ENCODE measurements at regions not wholly inside any gene's neighbourhood (a gene's known extent, or its start where the extent isn't known, plus 50 kb on each side); places are given as distances from the start of the nearest gene placed in this dataset.

GRCh38 chr18:29653671-29654215 lies 1388.8 kb downstream of the DSC3 start:
- no peaks in the 10 kb centered on the region for H3K9me3 ChIP-seq
- intact Hi-C loops (cut with DNase I) = no loop called here
- TF ChIP-seq, protein P1, sequence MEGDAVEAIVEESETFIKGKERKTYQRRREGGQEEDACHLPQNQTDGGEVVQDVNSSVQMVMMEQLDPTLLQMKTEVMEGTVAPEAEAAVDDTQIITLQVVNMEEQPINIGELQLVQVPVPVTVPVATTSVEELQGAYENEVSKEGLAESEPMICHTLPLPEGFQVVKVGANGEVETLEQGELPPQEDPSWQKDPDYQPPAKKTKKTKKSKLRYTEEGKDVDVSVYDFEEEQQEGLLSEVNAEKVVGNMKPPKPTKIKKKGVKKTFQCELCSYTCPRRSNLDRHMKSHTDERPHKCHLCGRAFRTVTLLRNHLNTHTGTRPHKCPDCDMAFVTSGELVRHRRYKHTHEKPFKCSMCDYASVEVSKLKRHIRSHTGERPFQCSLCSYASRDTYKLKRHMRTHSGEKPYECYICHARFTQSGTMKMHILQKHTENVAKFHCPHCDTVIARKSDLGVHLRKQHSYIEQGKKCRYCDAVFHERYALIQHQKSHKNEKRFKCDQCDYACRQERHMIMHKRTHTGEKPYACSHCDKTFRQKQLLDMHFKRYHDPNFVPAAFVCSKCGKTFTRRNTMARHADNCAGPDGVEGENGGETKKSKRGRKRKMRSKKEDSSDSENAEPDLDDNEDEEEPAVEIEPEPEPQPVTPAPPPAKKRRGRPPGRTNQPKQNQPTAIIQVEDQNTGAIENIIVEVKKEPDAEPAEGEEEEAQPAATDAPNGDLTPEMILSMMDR (IDR thresholded peaks at IDR 0.05) = no peak
- TF ChIP-seq POLR2A (IDR thresholded peaks at IDR 0.05) = no peak
- no peaks in the 10 kb centered on the region for H3K36me3 ChIP-seq (replicated peaks in 1 of 2; ENCODE audit: insufficient read depth in 1 of 2, low read depth in 2 of 2)
- WGBS, 2 donors = 46 to 60% methylated on average over 2 of the region's 2 CpGs
- no peak for ATAC-seq
- no peak overlapping the region for H3K4me3 ChIP-seq
- H3K27ac ChIP-seq = no peak overlapping the region
- no peaks in the 10 kb centered on the region for H3K4me1 ChIP-seq
- DNase-seq = no peak
- H3K27me3 ChIP-seq = no peaks in the 10 kb centered on the region

- no peak for TF ChIP-seq POLR2A (IDR thresholded peaks at IDR 0.05)
- TF ChIP-seq, protein P1 (IDR thresholded peaks at IDR 0.05) = no peak
- no peak overlapping the region for H3K27ac ChIP-seq
- H3K27me3 ChIP-seq = no peaks in the 10 kb centered on the region
- intact Hi-C loops (cut with DNase I) = no loop called here
- H3K36me3 ChIP-seq (replicated peaks in 1 of 2; ENCODE audit: insufficient read depth in 1 of 2, low read depth in 2 of 2) = no peaks in the 10 kb centered on the region
- H3K4me3 ChIP-seq = no peak overlapping the region
- H3K4me1 ChIP-seq = no peaks in the 10 kb centered on the region
- 58 to 66% methylated on average over 2 of the region's 2 CpGs for WGBS, 2 donors
- DNase-seq = no peak
- no peak for ATAC-seq
- H3K9me3 ChIP-seq = no peaks in the 10 kb centered on the region
Observed at GRCh38 chr18:29652797-29653196, 1389.7 kb downstream of the DSC3 start.

DNA sequence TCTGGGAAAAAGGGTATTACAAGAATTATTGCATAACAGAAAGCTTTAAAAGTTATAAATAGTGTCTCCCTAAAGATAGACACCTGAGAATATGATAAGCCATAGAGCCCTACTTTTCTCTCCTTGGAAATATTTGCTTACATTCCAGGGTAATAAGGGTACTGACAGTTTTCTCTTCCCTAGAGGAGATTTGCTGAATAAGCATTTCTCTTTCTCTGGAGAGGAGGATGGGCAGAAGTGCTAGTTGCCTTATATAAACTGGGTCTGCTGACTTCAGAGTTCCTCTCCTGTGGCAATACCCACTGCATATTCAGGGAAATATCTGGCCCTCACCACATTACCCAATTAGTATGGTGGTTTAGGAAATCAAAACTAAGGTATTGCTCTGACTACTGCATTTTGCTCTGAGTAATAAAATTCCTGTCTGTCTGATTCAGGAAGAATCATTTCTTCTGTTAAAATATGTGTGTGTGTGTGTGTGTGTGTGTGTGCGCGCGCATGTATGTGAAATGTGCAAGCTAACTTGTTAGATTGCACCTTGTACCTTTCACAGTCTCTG lies 1391.3 kb downstream of the DSC3 start:
- H3K9me3 ChIP-seq = no peaks in the 10 kb centered on the region
- no peaks in the 10 kb centered on the region for H3K36me3 ChIP-seq (replicated peaks in 1 of 2; ENCODE audit: insufficient read depth in 1 of 2, low read depth in 2 of 2)
- no peak overlapping the region for H3K27ac ChIP-seq
- H3K4me3 ChIP-seq = no peak overlapping the region
- no peak for TF ChIP-seq POLR2A (IDR thresholded peaks at IDR 0.05)
- TF ChIP-seq, protein P1 (IDR thresholded peaks at IDR 0.05) = no peak
- intact Hi-C loops (cut with DNase I) = no loop called here
- 88 to 95% methylated on average over 3 of the region's 3 CpGs for WGBS, 2 donors
- DNase-seq = no peak
- ATAC-seq = no peak
- no peaks in the 10 kb centered on the region for H3K27me3 ChIP-seq
- H3K4me1 ChIP-seq = no peaks in the 10 kb centered on the region

- WGBS, 2 donors = 20 to 37% methylated on average over 1 of the region's 1 CpG
- intact Hi-C loops (cut with DNase I) = no loop called here
- Histone ChIP-seq H3K9me3 (no peaks in the 10 kb centered on the region), H3K27ac (no peak overlapping the region), H3K4me3 (no peak overlapping the region), H3K4me1 (no peaks in the 10 kb centered on the region), H3K36me3 (replicated peaks in 1 of 2; ENCODE audit: insufficient read depth in 1 of 2, low read depth in 2 of 2) (no peaks in the 10 kb centered on the region), H3K27me3 (no peaks in the 10 kb centered on the region)
- DNase-seq (no peak), ATAC-seq (no peak)
- TF ChIP-seq POLR2A (IDR thresholded peaks at IDR 0.05) = no peak
- TF ChIP-seq, protein P1 (IDR thresholded peaks at IDR 0.05) = no peak
Observed at GRCh38 chr18:29648891-29649290, 1393.7 kb downstream of the DSC3 start.

DNA sequence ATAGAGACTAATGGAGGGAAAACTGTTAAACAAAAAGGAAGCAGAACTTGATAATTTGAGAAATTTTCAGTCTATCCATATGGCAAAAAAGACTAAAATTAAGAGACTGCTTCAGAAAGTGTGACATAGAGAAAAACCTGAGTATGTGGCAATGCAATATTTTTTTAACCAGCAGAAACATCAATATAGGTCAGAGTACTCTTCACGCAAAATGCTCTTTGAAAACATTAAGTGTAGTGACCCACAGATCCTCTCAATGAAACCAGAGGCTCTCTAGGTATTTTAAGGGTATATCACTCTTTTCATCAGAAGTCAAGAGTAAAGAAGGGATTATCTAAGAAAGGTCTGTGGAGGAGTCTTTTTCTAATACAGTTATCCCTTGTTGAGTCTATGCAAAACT lies 1394.8 kb downstream of the DSC3 start:
- Histone ChIP-seq H3K27me3 (no peaks in the 10 kb centered on the region), H3K9me3 (no peaks in the 10 kb centered on the region), H3K4me3 (no peak overlapping the region), H3K4me1 (no peaks in the 10 kb centered on the region), H3K36me3 (replicated peaks in 1 of 2; ENCODE audit: insufficient read depth in 1 of 2, low read depth in 2 of 2) (no peaks in the 10 kb centered on the region), H3K27ac (no peak overlapping the region)
- no peak for ATAC-seq
- no peak for DNase-seq
- 39 to 57% methylated on average over 1 of the region's 1 CpG for WGBS, 2 donors
- intact Hi-C loops (cut with DNase I) = no loop called here
- no peak for TF ChIP-seq POLR2A (IDR thresholded peaks at IDR 0.05)
- TF ChIP-seq, protein P1 (IDR thresholded peaks at IDR 0.05) = no peak

Measured in body of pancreas (tissue), 4 donors.